Trophoblast cell (in vitro differentiated cells and primary cell): ENCODE measurements at regions not wholly inside any gene's neighbourhood (a gene's known extent, or its start where the extent isn't known, plus 50 kb on each side); places are given as distances from the start of the nearest gene placed in this dataset.

Experiments
- DNase-seq, 2 donors: peaks; one replicate each; pipeline ENCODE4 v3.0.0-alpha.2; 2016
- H2AFZ ChIP-seq: 2 replicates; pipeline ENCODE4 v1.6.1; 2013; ENCODE audit warnings: low read length, moderate library complexity, mild to moderate bottlenecking; ENCODE audit not compliant: insufficient read depth, poor library complexity
- H2AK5ac ChIP-seq: 2 replicates; pipeline ENCODE4 v1.6.1; 2013; ENCODE audit warnings: mild to moderate bottlenecking, low read length
- H2BK120ac ChIP-seq: 2 replicates; pipeline ENCODE4 v1.6.1; 2013; ENCODE audit warnings: low read length, mild to moderate bottlenecking, moderate library complexity; ENCODE audit not compliant: insufficient read depth, poor library complexity
- H2BK12ac ChIP-seq: 2 replicates; pipeline ENCODE4 v1.6.1; 2013; ENCODE audit warnings: mild to moderate bottlenecking, low read length, moderate library complexity
- H2BK5ac ChIP-seq: 2 replicates; pipeline ENCODE4 v1.6.1; 2013; ENCODE audit warnings: low read length, low read depth, moderate library complexity, mild to moderate bottlenecking; ENCODE audit not compliant: poor library complexity
- H3K14ac ChIP-seq: 2 replicates; pipeline ENCODE4 v1.6.1; 2013; ENCODE audit warnings: mild to moderate bottlenecking, low read length
- H3K18ac ChIP-seq: 2 replicates; pipeline ENCODE4 v1.6.1; 2013; ENCODE audit warnings: mild to moderate bottlenecking, low read length
- H3K23ac ChIP-seq: 2 replicates; pipeline ENCODE4 v1.6.1; 2013; ENCODE audit warnings: low read length
- H3K27ac ChIP-seq: 2 replicates; pipeline ENCODE4 v1.5.1; 2013; ENCODE audit warnings: low read depth, mild to moderate bottlenecking, inconsistent platforms, low read length, moderate library complexity
- H3K27me3 ChIP-seq: 2 replicates; pipeline ENCODE4 v1.6.1; 2013; ENCODE audit warnings: inconsistent platforms, mild to moderate bottlenecking, low read length, moderate library complexity; ENCODE audit not compliant: insufficient read depth
- H3K36me3 ChIP-seq, 2 experiments: 1 replicate in 1 of 2; 2 replicates in 1 of 2; pipeline ENCODE4 v1.6.1; 2013; ENCODE audit warnings: low read length in 2 of 2, mild to moderate bottlenecking in 2 of 2, moderate library complexity in 1 of 2; ENCODE audit not compliant: insufficient read depth in 2 of 2, control insufficient read depth in 1 of 2
- H3K4ac ChIP-seq: 2 replicates; pipeline ENCODE4 v1.6.1; 2013; ENCODE audit warnings: low read depth, mild to moderate bottlenecking, low read length, moderate library complexity
- H3K4me1 ChIP-seq, 2 experiments: 1 replicate in 1 of 2; 2 replicates in 1 of 2; pipeline ENCODE4 v1.6.1; 2013; ENCODE audit warnings: low read length in 2 of 2, mild to moderate bottlenecking in 2 of 2, moderate library complexity in 1 of 2; ENCODE audit not compliant: insufficient read depth in 2 of 2, control insufficient read depth in 1 of 2
- H3K4me2 ChIP-seq: 2 replicates; pipeline ENCODE4 v1.6.1; 2013; ENCODE audit warnings: inconsistent platforms, mild to moderate bottlenecking, low read length, moderate library complexity
- H3K4me3 ChIP-seq: 2 replicates; pipeline ENCODE4 v1.5.1; 2013; ENCODE audit warnings: mild to moderate bottlenecking, low read depth, low read length, inconsistent platforms
- H3K79me1 ChIP-seq: one replicate; pipeline ENCODE4 v1.6.1; 2013; ENCODE audit warnings: low read length
- H3K79me2 ChIP-seq: 2 replicates; pipeline ENCODE4 v1.6.1; 2013; ENCODE audit warnings: low read length, mild to moderate bottlenecking; ENCODE audit not compliant: control insufficient read depth, insufficient read depth, poor library complexity
- H3K9ac ChIP-seq: 2 replicates; pipeline ENCODE4 v1.6.1; 2013; ENCODE audit warnings: mild to moderate bottlenecking, low read length
- H3K9me3 ChIP-seq: 2 replicates; pipeline ENCODE4 v1.6.1; 2013; ENCODE audit warnings: low read depth, mild to moderate bottlenecking, control low read depth, inconsistent platforms, low read length; ENCODE audit not compliant: insufficient read depth
- H4K12ac ChIP-seq: 2 replicates; pipeline ENCODE4 v1.6.1; 2013; ENCODE audit warnings: low read depth, mild to moderate bottlenecking, low read length, moderate library complexity
- H4K8ac ChIP-seq: 2 replicates; pipeline ENCODE4 v1.6.1; 2013; ENCODE audit warnings: low read depth, mild to moderate bottlenecking, low read length, moderate library complexity
- H4K91ac ChIP-seq: one replicate; pipeline ENCODE4 v1.6.1; 2013; ENCODE audit warnings: low read depth, mild to moderate bottlenecking, low read length, moderate library complexity
- whole genome bisulfite sequencing: extraction: QIAGEN DNeasy Blood & Tissue Kit; methylation state at CpG from one replicate; pipeline ENCODE4 v1.1.7; 2013; ENCODE audit warnings: missing lambda C conversion rate; ENCODE audit not compliant: insufficient read length, insufficient coverage; ENCODE audit errors: extremely low coverage; 5-methylcytosine and 5-hydroxymethylcytosine counted together

DNA sequence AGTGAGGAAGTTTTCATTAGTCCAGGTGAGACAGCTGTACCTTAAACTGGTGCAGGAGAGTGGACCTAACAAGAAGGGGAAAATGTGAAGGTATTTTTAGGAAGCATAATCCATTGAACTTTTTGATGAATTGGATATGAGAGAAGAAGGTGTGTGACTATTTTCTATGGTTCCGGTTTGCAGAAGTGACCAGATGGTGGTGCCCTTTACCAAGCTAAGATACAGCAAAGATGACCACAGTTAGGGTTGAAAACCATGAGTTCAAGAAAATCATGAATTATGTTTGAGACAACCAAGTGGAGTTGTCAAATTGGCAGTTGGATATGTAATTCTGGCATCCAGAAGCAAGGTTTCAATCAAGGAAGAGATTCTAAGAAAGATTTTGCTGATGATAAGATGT lies 61.9 kb upstream of the NRSN1 start:
- no peak overlapping the region for H3K9ac ChIP-seq
- no peaks in the 10 kb centered on the region for H3K79me1 ChIP-seq
- H4K12ac ChIP-seq: no peak overlapping the region
- H3K27ac ChIP-seq: no peak overlapping the region
- H2BK12ac ChIP-seq: no peak overlapping the region
- no peak overlapping the region for H3K4me3 ChIP-seq
- DNase-seq: peak in 1 of 2 donors; percentile 17
- H3K14ac ChIP-seq: no peak overlapping the region
- no peak overlapping the region for H4K8ac ChIP-seq
- H2BK5ac ChIP-seq: no peak overlapping the region
- no peaks in the 10 kb centered on the region for H3K27me3 ChIP-seq
- H3K79me2 ChIP-seq: no peaks in the 10 kb centered on the region
- no peak overlapping the region for H2AFZ ChIP-seq
- H3K4me1 ChIP-seq: no peaks in the 10 kb centered on the region
- H3K23ac ChIP-seq: no peak overlapping the region
- no peak overlapping the region for H3K4me2 ChIP-seq
- no peak overlapping the region for H3K4ac ChIP-seq
- H3K18ac ChIP-seq: no peak overlapping the region
- no peak overlapping the region for H2AK5ac ChIP-seq
- H3K36me3 ChIP-seq: no peaks in the 10 kb centered on the region
- H2BK120ac ChIP-seq: no peak overlapping the region
- H3K9me3 ChIP-seq: no peaks in the 10 kb centered on the region
- no CpG with 5 or more reads among the region's 1 CpG for WGBS
- no peak overlapping the region for H4K91ac ChIP-seq

DNA sequence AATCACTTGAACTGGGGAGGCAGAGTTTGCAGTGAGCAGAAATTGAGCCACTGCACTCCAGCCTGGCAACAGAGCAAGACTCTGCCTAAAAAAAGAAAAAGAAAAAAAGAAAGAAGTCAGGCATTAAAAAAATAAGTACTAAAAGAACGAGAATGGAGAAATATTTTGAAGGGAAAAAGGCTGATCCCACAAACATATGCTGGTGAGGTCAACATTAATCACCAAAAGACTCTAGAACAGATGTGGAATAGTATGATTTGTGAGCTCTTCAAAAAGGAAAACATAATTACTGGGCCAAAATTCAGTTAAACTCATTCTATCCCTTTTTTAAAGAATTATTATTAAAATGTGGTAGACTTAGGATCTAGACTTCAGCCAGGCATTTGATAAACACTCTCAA lies 61.2 kb upstream of the NRSN1 start:
- H3K4me2 ChIP-seq: no peak overlapping the region
- no peak overlapping the region for H2BK12ac ChIP-seq
- no peak overlapping the region for H4K91ac ChIP-seq
- no peaks in the 10 kb centered on the region for H3K79me1 ChIP-seq
- no peak overlapping the region for H3K4ac ChIP-seq
- no peak overlapping the region for H4K12ac ChIP-seq
- H3K4me3 ChIP-seq: no peak overlapping the region
- no peak overlapping the region for H3K14ac ChIP-seq
- no peak overlapping the region for H2AFZ ChIP-seq
- H2AK5ac ChIP-seq: no peak overlapping the region
- no peak overlapping the region for H3K27ac ChIP-seq
- H3K36me3 ChIP-seq: no peaks in the 10 kb centered on the region
- no peak overlapping the region for H3K23ac ChIP-seq
- DNase-seq: no peak
- WGBS: no CpG with 5 or more reads among the region's 1 CpG
- no peaks in the 10 kb centered on the region for H3K4me1 ChIP-seq
- H4K8ac ChIP-seq: no peak overlapping the region
- no peak overlapping the region for H2BK120ac ChIP-seq
- no peak overlapping the region for H3K9ac ChIP-seq
- H3K18ac ChIP-seq: no peak overlapping the region
- no peak overlapping the region for H2BK5ac ChIP-seq
- H3K27me3 ChIP-seq: no peaks in the 10 kb centered on the region
- H3K79me2 ChIP-seq: no peaks in the 10 kb centered on the region
- H3K9me3 ChIP-seq: no peaks in the 10 kb centered on the region

DNA sequence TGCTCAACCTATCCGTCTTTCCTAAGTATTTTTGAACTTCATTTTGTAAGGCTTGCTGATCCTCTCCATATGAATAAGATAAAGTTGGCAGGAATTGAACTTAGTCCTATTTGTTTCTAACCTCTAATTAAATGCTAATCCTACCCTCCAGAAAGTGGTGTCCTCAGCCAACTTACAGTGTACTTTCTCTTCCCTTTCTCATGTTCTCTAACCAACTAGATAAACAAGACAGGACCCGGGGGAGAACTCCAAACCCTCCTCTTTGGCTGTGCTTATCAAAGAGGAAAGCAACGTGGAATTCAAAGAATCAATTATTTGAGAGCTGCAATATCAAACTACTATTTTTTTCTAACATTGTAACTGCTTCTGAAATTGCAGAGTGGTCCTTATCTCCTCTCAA lies 56.5 kb upstream of the NRSN1 start:
- H4K12ac ChIP-seq: no peak overlapping the region
- no CpG with 5 or more reads among the region's 3 CpGs for WGBS

DNA sequence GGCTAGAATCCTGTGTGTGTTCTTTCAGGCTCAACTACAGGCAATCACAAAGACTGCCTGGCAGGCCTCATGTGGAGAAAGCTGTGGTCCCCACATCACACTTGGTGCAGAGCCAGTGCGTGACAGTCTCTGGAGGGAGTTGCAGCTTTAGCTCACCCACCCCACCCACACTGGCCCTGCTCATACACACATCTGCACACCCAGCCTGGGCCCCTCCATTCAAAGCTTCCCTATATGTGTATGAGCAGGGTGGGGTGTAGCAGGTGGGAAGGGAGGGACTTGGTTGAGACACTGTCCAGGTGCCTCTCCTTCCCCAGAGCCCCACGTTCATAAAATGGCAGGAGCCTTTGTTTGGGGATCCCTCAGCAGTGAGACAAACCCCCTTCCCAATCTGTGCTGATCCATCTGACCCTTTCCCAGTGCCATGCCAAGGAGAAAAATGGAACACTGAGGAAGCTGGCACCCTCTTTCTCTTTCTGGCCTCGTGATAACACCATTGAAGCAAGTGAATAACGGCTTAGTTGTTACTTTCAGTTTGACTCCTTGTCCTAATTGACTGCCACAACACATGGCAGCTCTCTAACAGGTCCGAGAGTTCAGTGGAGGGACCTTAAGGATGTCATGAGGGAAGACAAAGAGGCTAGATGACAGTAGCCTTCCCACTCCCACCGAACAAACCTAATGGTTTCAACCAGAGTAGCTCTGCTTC lies 53.8 kb upstream of the NRSN1 start:
- Histone ChIP-seq H2BK12ac (no peak overlapping the region), H4K91ac (no peak overlapping the region), H2AFZ (no peak overlapping the region), H4K8ac (no peak overlapping the region), H3K4ac (no peak overlapping the region), H3K79me1 (no peaks in the 10 kb centered on the region), H3K4me2 (no peak overlapping the region), H3K79me2 (no peaks in the 10 kb centered on the region), H3K27ac (no peak overlapping the region), H3K18ac (no peak overlapping the region), H2BK120ac (no peak overlapping the region), H3K4me1 (no peaks in the 10 kb centered on the region), H3K14ac (no peak overlapping the region), H2AK5ac (no peak overlapping the region), H3K9me3 (no peaks in the 10 kb centered on the region), H3K23ac (no peak overlapping the region), H3K36me3 (no peaks in the 10 kb centered on the region), H3K4me3 (no peak overlapping the region), H3K9ac (no peak overlapping the region), H2BK5ac (no peak overlapping the region), H3K27me3 (no peaks in the 10 kb centered on the region), H4K12ac (no peak overlapping the region)
- no CpG with 5 or more reads among the region's 6 CpGs for WGBS
- DNase-seq: no peak

More for the DNA sequence above, 56.5 kb upstream of the NRSN1 start:
- H3K79me2 ChIP-seq: no peaks in the 10 kb centered on the region
- no peak overlapping the region for H2BK120ac ChIP-seq
- H2AK5ac ChIP-seq: no peak overlapping the region
- no peaks in the 10 kb centered on the region for H3K27me3 ChIP-seq
- no peak overlapping the region for H3K18ac ChIP-seq
- H3K9ac ChIP-seq: no peak overlapping the region
- no peak overlapping the region for H3K27ac ChIP-seq
- H3K79me1 ChIP-seq: no peaks in the 10 kb centered on the region
- no peaks in the 10 kb centered on the region for H3K4me1 ChIP-seq
- no peak overlapping the region for H3K4me2 ChIP-seq
- no peak overlapping the region for H2AFZ ChIP-seq
- H2BK5ac ChIP-seq: no peak overlapping the region
- no peak overlapping the region for H3K4ac ChIP-seq
- H2BK12ac ChIP-seq: no peak overlapping the region
- no peak overlapping the region for H3K4me3 ChIP-seq
- no peaks in the 10 kb centered on the region for H3K9me3 ChIP-seq
- H3K23ac ChIP-seq: no peak overlapping the region
- no peak overlapping the region for H4K91ac ChIP-seq
- no peaks in the 10 kb centered on the region for H3K36me3 ChIP-seq
- no peak for DNase-seq
- no peak overlapping the region for H4K8ac ChIP-seq
- H3K14ac ChIP-seq: no peak overlapping the region
